HCT116 (cell line): ENCODE measurements at regions not wholly inside any gene's neighbourhood (a gene's known extent, or its start where the extent isn't known, plus 50 kb on each side); places are given as distances from the start of the nearest gene placed in this dataset.

Experiments used
- ATAC-seq: fragments of 200-7000 bp; cut with Tn5 transposase; 2 replicates; pipeline ENCODE4 v1.9.1; 2020; ENCODE audit warnings: mild to moderate bottlenecking, moderate library complexity
- BruUV-seq: library from RNA; stranded (reverse); fragments of 400-500 nt; replicated peaks from 2 replicates; lab custom pipeline; 2021; lab: Mats Ljungman, UMichigan
- CTCF ChIA-PET: fragments of 300-600 bp; sonication (Branson Sonifier 250); formaldehyde crosslinking; loops from one replicate; lab custom pipeline; 2021; ENCODE audit warnings: antibody characterized with exemption; lab: Charles Lee
- POLR2A ChIA-PET: fragments of 300-600, 350-600 bp; sonication (Branson Sonifier 250); formaldehyde crosslinking; loops from one replicate; lab custom pipeline; 2021; ENCODE audit warnings: antibody characterized with exemption; lab: Charles Lee
- RAD21 ChIA-PET, 2 experiments: fragments of 300-600 bp; sonication (Branson Sonifier 250); formaldehyde crosslinking; loops; one replicate each; lab custom pipeline; 2023; ENCODE audit warnings: low total read pairs in 2 of 2; ENCODE audit not compliant: uncharacterized antibody in 2 of 2, unreplicated experiment in 2 of 2, low non-redundant PET in 1 of 2; lab: Charles Lee
- DNase-seq: peaks from one replicate; pipeline ENCODE4 v3.0.0-alpha.2; 2010; ENCODE audit warnings: low read depth, low spot score
- H2AFZ ChIP-seq: fragments of 200-600 bp; shearing (Covaris generic), sonication (generic); 2 replicates; pipeline ENCODE4 v1.6.1; 2017; ENCODE audit warnings: low read depth, mixed run types, mixed read lengths, antibody characterized with exemption, low read length; ENCODE audit not compliant: poor library complexity, severe bottlenecking
- H3K27ac ChIP-seq: 2 replicates; pipeline ENCODE4 v1.5.1; 2012; ENCODE audit warnings: low read depth, low read length
- H3K27me3 ChIP-seq: fragments of 200-600 bp; sonication (generic); 2 replicates; pipeline ENCODE4 v1.6.1; 2016; ENCODE audit warnings: mixed run types, low read length, mixed read lengths; ENCODE audit not compliant: insufficient read depth
- H3K36me3 ChIP-seq, 2 experiments: fragments of 200-500 bp in 1 of 2; fragments of 200-600 bp in 1 of 2; sonication (Bioruptor generic) in 1 of 2; sonication (generic) in 1 of 2; 2 replicates each; pipeline versions ENCODE4 v1.5.1 to v1.6.1; 2014 to 2016; ENCODE audit warnings: low read length in 2 of 2, inconsistent platforms in 1 of 2, mixed read lengths in 1 of 2, mixed run types in 1 of 2; ENCODE audit not compliant: insufficient read depth in 2 of 2, control insufficient read depth in 1 of 2
- H3K4me1 ChIP-seq, 2 experiments: fragments of 200-600 bp in 1 of 2; sonication (generic) in 1 of 2; 2 replicates each; pipeline versions ENCODE4 v1.5.1 to v1.6.1; 2012 to 2017; ENCODE audit warnings: low read length in 2 of 2, inconsistent platforms in 1 of 2, mild to moderate bottlenecking in 1 of 2, mixed read lengths in 1 of 2, mixed run types in 1 of 2, moderate library complexity in 1 of 2; ENCODE audit not compliant: insufficient read depth in 2 of 2, control insufficient read depth in 1 of 2
- H3K4me2 ChIP-seq: fragments of 200-600 bp; sonication (generic); 2 replicates; pipeline ENCODE4 v1.6.1; 2017; ENCODE audit warnings: mixed run types, low read length, mixed read lengths
- H3K4me3 ChIP-seq, 2 experiments: fragments of 200-600 bp in 1 of 2; sonication (generic) in 1 of 2; replicated peaks in 1 of 2; 2 replicates each; pipeline ENCODE4 v1.5.1; 2011 to 2016; ENCODE audit warnings: low read length in 2 of 2, control low read depth in 1 of 2, low read depth in 1 of 2, mild to moderate bottlenecking in 1 of 2, mixed read lengths in 1 of 2, mixed run types in 1 of 2
- H3K79me2 ChIP-seq: fragments of 200-600 bp; sonication (generic); 2 replicates; pipeline ENCODE4 v1.6.1; 2017; ENCODE audit warnings: mild to moderate bottlenecking, mixed run types, low read length, moderate library complexity, mixed read lengths; ENCODE audit not compliant: insufficient read depth
- H3K9ac ChIP-seq: fragments of 200-600 bp; sonication (generic); 2 replicates; pipeline ENCODE4 v1.6.1; 2016; ENCODE audit warnings: low read length, mixed read lengths
- H3K9me2 ChIP-seq: fragments of 200-600 bp; sonication (generic), shearing (Covaris generic); 2 replicates; pipeline ENCODE4 v1.6.1; 2017; ENCODE audit warnings: mixed run types, mild to moderate bottlenecking, moderate library complexity; ENCODE audit not compliant: insufficient read depth
- H3K9me3 ChIP-seq, 2 experiments: fragments of 200-500 bp in 1 of 2; fragments of 200-600 bp in 1 of 2; sonication (Bioruptor generic) in 1 of 2; sonication (generic) in 1 of 2; 2 replicates each; pipeline ENCODE4 v1.6.1; 2014 to 2017; ENCODE audit warnings: low read length in 2 of 2, mixed read lengths in 2 of 2, inconsistent platforms in 1 of 2, low read depth in 1 of 2, mild to moderate bottlenecking in 1 of 2, mixed run types in 1 of 2, moderate library complexity in 1 of 2; ENCODE audit not compliant: control insufficient read depth in 1 of 2, insufficient read depth in 1 of 2
- H4K20me1 ChIP-seq: fragments of 200-600 bp; sonication (generic), shearing (Covaris generic); 2 replicates; pipeline ENCODE4 v1.6.1; 2017; ENCODE audit warnings: mixed run types, mild to moderate bottlenecking, moderate library complexity; ENCODE audit not compliant: insufficient read depth
- CBX3 ChIP-seq: IDR thresholded peaks from 2 replicates; pipeline ENCODE4 v1.6.1; 2012; ENCODE audit warnings: low read depth
- CEBPB ChIP-seq: IDR thresholded peaks from 2 replicates; pipeline ENCODE4 v1.6.1; 2012; ENCODE audit warnings: low read depth
- CTCF ChIP-seq, 3 experiments: fragments of 200-600 bp in 1 of 3; sonication (generic) in 1 of 3; IDR thresholded peaks in 2 of 3; conservative IDR thresholded peaks in 1 of 3; 2 replicates each; pipeline ENCODE4 v1.5.1; 2012 to 2017; ENCODE audit warnings: low read depth in 2 of 3, low read length in 2 of 3, antibody characterized with exemption in 1 of 3, borderline replicate concordance in 1 of 3, control low read depth in 1 of 3, mild to moderate bottlenecking in 1 of 3, mixed read lengths in 1 of 3, mixed run types in 1 of 3, moderate library complexity in 1 of 3; ENCODE audit not compliant: insufficient read depth in 1 of 3
- EGR1 ChIP-seq: IDR thresholded peaks from 2 replicates; pipeline ENCODE4 v1.6.1; 2012; ENCODE audit warnings: low read depth
- EZH2phosphoT487 ChIP-seq: fragments of 200-600 bp; IDR thresholded peaks from 2 replicates; pipeline ENCODE4 v1.6.1; 2018; ENCODE audit warnings: antibody characterized with exemption, borderline replicate concordance
- FOSL1 ChIP-seq: IDR thresholded peaks from 2 replicates; pipeline ENCODE4 v1.6.1; 2012; ENCODE audit warnings: low read depth
- JUND ChIP-seq: IDR thresholded peaks from 2 replicates; pipeline ENCODE4 v1.6.1; 2012
- MAX ChIP-seq: IDR thresholded peaks from 2 replicates; pipeline ENCODE4 v1.6.1; 2012
- SIN3A ChIP-seq: IDR thresholded peaks from 2 replicates; pipeline ENCODE4 v1.6.1; 2012; ENCODE audit warnings: low read depth
- SP1 ChIP-seq: IDR thresholded peaks from 2 replicates; pipeline ENCODE4 v1.6.1; 2012; ENCODE audit warnings: low read depth
- TCF7L2 ChIP-seq: IDR thresholded peaks from 2 replicates; pipeline ENCODE4 v1.7.0; 2011; ENCODE audit warnings: borderline replicate concordance, inconsistent platforms; ENCODE audit not compliant: insufficient read depth, insufficient read length; ENCODE audit errors: extremely low read depth
- YY1 ChIP-seq: IDR thresholded peaks from 2 replicates; pipeline ENCODE4 v1.6.1; 2011; ENCODE audit warnings: low read length, low read depth, moderate library complexity, mild to moderate bottlenecking; ENCODE audit not compliant: insufficient replicate concordance; ENCODE audit errors: extremely low read depth
- ZFX ChIP-seq: fragments of 450-650 bp; IDR thresholded peaks from 2 replicates; pipeline ENCODE4 v1.6.1; 2017
- ZNF274 ChIP-seq: fragments of 200-500 bp; sonication (Bioruptor generic); IDR thresholded peaks from 2 replicates; pipeline ENCODE4 v1.6.1; 2014; ENCODE audit warnings: mild to moderate bottlenecking, low read depth, low read length, inconsistent platforms
- intact Hi-C: fragments of 100-400 bp; cut with micrococcal nuclease; formaldehyde crosslinking; loops from 2 replicates; pipeline ENCODE4 v1.10.0; 2022

GRCh38 chr12:28610401-28611114 is 420.3 kb downstream of the CCDC91 start (continued):
- TF ChIP-seq MAX (no peak), TCF7L2 (no peak), EZH2phosphoT487 (no peak), EGR1 (no peak)

DNA sequence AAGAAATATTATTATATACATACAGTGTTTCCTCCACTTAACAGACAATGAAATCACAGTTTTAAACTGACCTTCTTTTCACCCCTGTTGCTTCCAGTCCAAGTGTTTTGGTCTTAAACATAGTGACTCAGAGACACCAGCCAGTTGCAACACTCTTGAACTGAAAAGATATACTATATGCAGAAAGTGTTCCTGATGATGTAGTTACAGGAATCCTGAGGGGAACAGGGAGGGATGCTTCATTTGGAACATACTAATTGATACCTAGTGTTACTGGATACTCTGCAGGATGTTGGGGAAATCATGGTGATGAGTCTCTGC is 420.8 kb downstream of the CCDC91 start:
- Histone ChIP-seq H3K4me1 (peaks cover 0 to 14% of the 10 kb centered on the region in 2 experiments; a peak in 1 of 4 replicates), H3K27ac (no peak overlapping the region), H3K9me2 (no peaks in the 10 kb centered on the region), H2AFZ (no peak overlapping the region), H3K4me2 (peak overlapping the region; percentile 29), H4K20me1 (no peaks in the 10 kb centered on the region), H3K9ac (no peak overlapping the region), H3K36me3 (no peaks in the 10 kb centered on the region), H3K4me3 (no peak overlapping the region), H3K79me2 (no peaks in the 10 kb centered on the region), H3K9me3 (no peaks in the 10 kb centered on the region; a peak in 1 of 4 replicates), H3K27me3 (no peaks in the 10 kb centered on the region)
- ATAC-seq (peak; percentile 38; the same call in 1 of the 2 replicates), DNase-seq (peak; percentile 21)
- POLR2A ChIA-PET = no interaction called here
- TF ChIP-seq CEBPB (peak; percentile 65), YY1 (no peak)
- CTCF ChIA-PET = no interaction called here
- RAD21 ChIA-PET = no interaction called here
- intact Hi-C loops = no loop called here
- no TSS peak for BruUV-seq

DNA sequence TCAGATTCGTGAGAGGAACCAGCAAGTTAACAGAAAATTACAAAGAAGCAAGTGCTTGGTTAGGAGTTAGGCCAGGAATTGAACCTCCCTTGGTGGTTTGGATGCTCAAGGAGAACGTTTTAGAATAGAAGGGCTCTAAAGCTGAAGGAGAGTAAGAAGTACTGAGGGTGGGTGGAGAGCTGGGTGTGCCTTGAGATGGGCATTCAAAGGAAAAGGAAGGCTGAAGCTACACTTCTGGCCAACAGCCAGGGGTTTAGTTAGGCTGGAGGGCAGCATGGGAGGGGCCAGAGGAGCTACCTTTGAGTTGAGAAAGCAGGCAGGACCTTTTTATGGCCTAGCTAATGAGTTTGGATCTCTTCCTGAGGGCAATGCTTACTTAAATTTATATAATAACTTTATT is 421.2 kb downstream of the CCDC91 start:
- Histone ChIP-seq H3K9me3 (no peaks in the 10 kb centered on the region; a peak in 1 of 4 replicates), H2AFZ (no peak overlapping the region), H4K20me1 (no peaks in the 10 kb centered on the region), H3K4me1 (peaks cover 0 to 14% of the 10 kb centered on the region in 2 experiments; a peak in 1 of 4 replicates), H3K9ac (no peak overlapping the region), H3K36me3 (no peaks in the 10 kb centered on the region), H3K4me3 (no peak overlapping the region), H3K27ac (no peak overlapping the region)
- CTCF ChIA-PET = no interaction called here
- intact Hi-C loops = no loop called here
- no peak for ATAC-seq
- POLR2A ChIA-PET = no interaction called here
- no peak for TF ChIP-seq CTCF (IDR thresholded peaks at IDR 0.05 in 2 of 3, conservative IDR thresholded peaks at IDR 0.05 in 1 of 3; ENCODE audit: borderline replicate concordance in 1 of 3, insufficient read depth in 1 of 3, low read depth in 2 of 3, low read length in 2 of 3)
- TF ChIP-seq CBX3 = no peak
- no peak for TF ChIP-seq YY1
- TF ChIP-seq JUND = no peak
- TF ChIP-seq MAX = no peak
- no peak for TF ChIP-seq SP1
- TF ChIP-seq TCF7L2 = no peak
- TF ChIP-seq FOSL1 = no peak
- TF ChIP-seq ZNF274 = no peak
- no peak for TF ChIP-seq ZFX
- no peak for TF ChIP-seq SIN3A
- TF ChIP-seq, all 23 proteins: peak for 0
- no TSS peak for BruUV-seq
- Histone ChIP-seq H3K9me2 (no peaks in the 10 kb centered on the region), H3K79me2 (no peaks in the 10 kb centered on the region), H3K27me3 (no peaks in the 10 kb centered on the region), H3K4me2 (peak overlapping the region; percentile 29)
- RAD21 ChIA-PET = no interaction called here
- DNase-seq = no peak
